HEK293T (cell line): ENCODE measurements at regions not wholly inside any gene's neighbourhood (a gene's known extent, or its start where the extent isn't known, plus 50 kb on each side); places are given as distances from the start of the nearest gene placed in this dataset.

ENCODE experiments used
- CTCF ChIA-PET: fragments of 350-600 bp; formaldehyde crosslinking; extraction: SDS; loops from one replicate; lab custom pipeline; 2021; ENCODE audit warnings: antibody characterized with exemption, inconsistent platforms; lab: Yijun Ruan, JAX
- POLR2A ChIA-PET: fragments of 350-600 bp; formaldehyde crosslinking; extraction: SDS; loops from one replicate; lab custom pipeline; 2020; ENCODE audit warnings: antibody characterized with exemption, inconsistent platforms; lab: Yijun Ruan, JAX
- DNase-seq: peaks from one replicate; pipeline ENCODE4 v3.0.0; 2012; ENCODE audit warnings: mixed read lengths; ENCODE audit errors: extremely low spot score
- ARNT ChIP-seq: fragments of 450-650 bp; IDR thresholded peaks from 2 replicates; pipeline ENCODE4 v1.6.1; 2017; ENCODE audit warnings: mild to moderate bottlenecking
- BHLHE40 ChIP-seq: fragments of 450-650 bp; IDR thresholded peaks from 2 replicates; pipeline ENCODE4 v1.6.1; 2016; ENCODE audit warnings: mild to moderate bottlenecking, moderate library complexity, borderline replicate concordance
- CTBP1 ChIP-seq: fragments of 450-650 bp; IDR thresholded peaks from 2 replicates; pipeline ENCODE4 v1.6.1; 2016; ENCODE audit warnings: borderline replicate concordance
- ELF4 ChIP-seq: fragments of 450-650 bp; IDR thresholded peaks from 2 replicates; pipeline ENCODE4 v1.6.1; 2017; ENCODE audit warnings: antibody characterized with exemption
- FOXA1 ChIP-seq: fragments of 450-650 bp; IDR thresholded peaks from 2 replicates; pipeline ENCODE4 v1.6.1; 2016; ENCODE audit warnings: mild to moderate bottlenecking
- FOXK2 ChIP-seq: fragments of 450-650 bp; IDR thresholded peaks from 2 replicates; pipeline ENCODE4 v1.6.1; 2016; ENCODE audit warnings: mild to moderate bottlenecking
- FOXM1 ChIP-seq: fragments of 450-650 bp; IDR thresholded peaks from 2 replicates; pipeline ENCODE4 v1.6.1; 2017; ENCODE audit warnings: mild to moderate bottlenecking, borderline replicate concordance
- HDGF ChIP-seq: fragments of 450-650 bp; IDR thresholded peaks from 2 replicates; pipeline ENCODE4 v1.6.1; 2017; ENCODE audit warnings: antibody characterized with exemption, borderline replicate concordance
- L3MBTL2 ChIP-seq: fragments of 450-650 bp; conservative IDR thresholded peaks from 2 replicates; pipeline ENCODE4 v1.6.1; 2016; ENCODE audit warnings: mild to moderate bottlenecking
- LEF1 ChIP-seq: fragments of 450-650 bp; IDR thresholded peaks from 2 replicates; pipeline ENCODE4 v1.6.1; 2017; ENCODE audit warnings: mild to moderate bottlenecking, borderline replicate concordance
- NFRKB ChIP-seq: fragments of 450-650 bp; IDR thresholded peaks from 2 replicates; pipeline ENCODE4 v1.6.1; 2016; ENCODE audit warnings: mild to moderate bottlenecking, moderate library complexity
- SP1 ChIP-seq: fragments of 450-650 bp; IDR thresholded peaks from 2 replicates; pipeline ENCODE4 v1.6.1; 2017
- SUZ12 ChIP-seq: fragments of 450-650 bp; IDR thresholded peaks from 2 replicates; pipeline ENCODE4 v1.6.1; 2016; ENCODE audit warnings: mild to moderate bottlenecking
- TARDBP ChIP-seq: fragments of 450-650 bp; IDR thresholded peaks from 2 replicates; pipeline ENCODE4 v1.6.1; 2016
- ZNF384 ChIP-seq: fragments of 450-650 bp; IDR thresholded peaks from 2 replicates; pipeline ENCODE4 v1.6.1; 2016
- TF ChIP-seq, protein P1 (sequence below): fragments of 450-650 bp; IDR thresholded peaks from 2 replicates; pipeline ENCODE4 v1.6.1; 2016

DNA sequence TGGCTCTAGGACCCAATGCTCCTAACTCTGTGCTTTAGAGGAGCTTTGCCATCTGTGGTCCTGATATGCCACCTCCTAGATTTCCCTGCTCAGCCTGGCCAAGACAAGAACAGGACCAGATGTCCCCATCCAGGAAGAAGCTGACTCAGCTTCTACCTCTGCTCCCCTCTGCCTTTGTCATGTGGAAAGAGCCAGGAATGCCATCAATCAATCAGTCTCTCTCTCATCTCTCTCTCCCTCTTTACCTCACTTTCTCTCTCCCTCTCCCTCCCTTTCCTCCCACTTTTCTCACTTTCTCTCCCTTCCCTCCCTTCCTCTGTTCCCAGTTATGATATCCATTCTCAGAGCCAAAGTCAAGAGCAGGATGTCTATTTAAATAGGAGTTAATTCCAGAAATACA is 892.5 kb upstream of the TMEM132C start:
- POLR2A ChIA-PET = no interaction called here
- DNase-seq = no peak
- CTCF ChIA-PET = no interaction called here
- TF ChIP-seq HDGF (no peak), L3MBTL2 (no peak), BHLHE40 (no peak), CTBP1 (no peak), SUZ12 (no peak), FOXK2 (no peak)
- TF ChIP-seq, protein P1, sequence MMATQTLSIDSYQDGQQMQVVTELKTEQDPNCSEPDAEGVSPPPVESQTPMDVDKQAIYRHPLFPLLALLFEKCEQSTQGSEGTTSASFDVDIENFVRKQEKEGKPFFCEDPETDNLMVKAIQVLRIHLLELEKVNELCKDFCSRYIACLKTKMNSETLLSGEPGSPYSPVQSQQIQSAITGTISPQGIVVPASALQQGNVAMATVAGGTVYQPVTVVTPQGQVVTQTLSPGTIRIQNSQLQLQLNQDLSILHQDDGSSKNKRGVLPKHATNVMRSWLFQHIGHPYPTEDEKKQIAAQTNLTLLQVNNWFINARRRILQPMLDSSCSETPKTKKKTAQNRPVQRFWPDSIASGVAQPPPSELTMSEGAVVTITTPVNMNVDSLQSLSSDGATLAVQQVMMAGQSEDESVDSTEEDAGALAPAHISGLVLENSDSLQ = no peak

DNA sequence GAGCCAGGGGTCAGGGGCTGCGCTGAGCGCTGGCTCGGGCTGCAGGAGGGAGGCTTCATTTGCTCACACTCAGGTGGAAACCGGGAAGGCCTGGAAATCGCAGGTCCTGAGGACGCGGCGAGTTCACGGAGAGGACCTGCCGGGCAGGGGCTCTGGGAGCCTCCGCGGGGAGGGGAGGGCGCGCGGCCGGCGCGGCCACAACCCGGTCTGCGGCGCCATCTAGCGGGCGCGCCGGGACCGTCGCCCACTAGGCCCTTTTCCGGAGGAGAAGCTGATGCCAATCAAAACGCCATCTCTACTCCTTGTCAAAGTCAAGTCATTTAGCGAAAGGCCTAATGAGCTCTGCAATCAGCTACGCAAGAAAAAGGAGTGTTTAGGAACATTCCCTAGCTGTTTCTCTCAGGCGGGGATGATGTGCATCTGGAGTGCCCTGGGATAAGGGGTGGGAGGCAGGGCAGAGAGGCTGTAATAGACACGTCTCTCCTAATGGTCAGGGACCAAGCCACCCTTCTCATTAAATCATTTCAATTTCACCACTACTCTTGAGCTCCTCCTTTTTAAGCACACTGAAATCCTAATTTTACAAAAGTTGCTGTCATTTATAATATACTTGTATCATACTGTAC is 885.8 kb upstream of the TMEM132C start:
- ChIA-PET CTCF (interaction anchor here (0.6 to 0.8 kb wide), 3 partner anchors 9 to 272 kb away, joined by 3 read pairs; no protein-coding TSS in a partner anchor), POLR2A (no interaction called here)
- peak; percentile 80 for DNase-seq
- TF ChIP-seq, protein P1 = peak; percentile 82
- TF ChIP-seq CTBP1 = no peak

DNA sequence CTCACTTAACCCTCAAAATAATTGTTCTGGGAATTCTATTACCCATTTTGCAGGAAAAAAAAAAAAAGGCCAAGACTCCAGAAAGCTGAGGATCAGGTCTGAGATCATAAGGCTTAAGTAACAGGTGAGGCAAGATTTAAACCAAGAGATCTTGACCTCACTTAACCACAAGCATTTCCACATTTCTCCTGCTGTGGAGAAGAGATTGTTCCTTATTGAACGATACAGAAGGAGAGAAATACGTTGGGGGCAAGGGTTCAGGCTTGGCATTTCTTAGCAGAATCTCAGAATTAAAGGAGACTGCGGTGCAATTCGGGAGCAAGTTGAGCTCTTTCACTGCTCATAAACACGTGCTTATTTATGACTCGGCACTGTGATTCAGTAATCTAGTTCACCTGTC is 885.3 kb upstream of the TMEM132C start:
- TF ChIP-seq FOXM1 (no peak), TARDBP (no peak), L3MBTL2 (no peak), ARNT (no peak), ZNF384 (no peak), NFRKB (no peak), BHLHE40 (no peak), SP1 (no peak), LEF1 (no peak), FOXA1 (no peak), ELF4 (no peak), FOXK2 (no peak), HDGF (no peak), SUZ12 (no peak), CTBP1 (no peak)
- TF ChIP-seq, protein P1 = no peak
- ChIA-PET CTCF (interaction anchor here (0.6 to 0.8 kb wide), 3 partner anchors 9 to 272 kb away, joined by 3 read pairs; no protein-coding TSS in a partner anchor), POLR2A (no interaction called here)
- no peak for DNase-seq

DNA sequence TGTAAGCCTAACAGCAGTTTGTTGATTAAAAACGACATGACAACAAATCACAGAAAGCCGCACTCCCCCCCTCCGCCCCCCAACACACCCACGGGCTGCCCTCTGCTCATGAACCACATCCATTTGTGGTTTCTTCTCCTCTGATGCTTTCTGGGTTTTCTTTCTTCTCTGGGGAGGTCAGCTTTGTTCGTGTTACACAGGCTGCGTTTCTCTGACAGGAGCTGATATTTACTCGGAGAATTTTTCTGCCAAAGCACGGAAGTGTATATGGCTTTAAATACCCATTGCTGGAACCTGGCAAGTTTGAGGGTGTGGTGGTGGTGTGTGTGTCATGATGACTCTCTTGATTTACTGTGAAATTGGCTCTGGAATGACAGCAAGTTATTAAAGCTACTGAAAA is 883.7 kb upstream of the TMEM132C start:
- ChIA-PET POLR2A (no interaction called here), CTCF (no interaction called here)
- DNase-seq = no peak
- TF ChIP-seq FOXM1 (no peak), CTBP1 (no peak), L3MBTL2 (no peak), SP1 (no peak), ZNF384 (no peak), TARDBP (no peak), FOXA1 (no peak), ELF4 (no peak), ARNT (no peak), FOXK2 (no peak), LEF1 (no peak), HDGF (no peak), NFRKB (no peak), BHLHE40 (no peak), SUZ12 (no peak)
- TF ChIP-seq, protein P1 = no peak

DNA sequence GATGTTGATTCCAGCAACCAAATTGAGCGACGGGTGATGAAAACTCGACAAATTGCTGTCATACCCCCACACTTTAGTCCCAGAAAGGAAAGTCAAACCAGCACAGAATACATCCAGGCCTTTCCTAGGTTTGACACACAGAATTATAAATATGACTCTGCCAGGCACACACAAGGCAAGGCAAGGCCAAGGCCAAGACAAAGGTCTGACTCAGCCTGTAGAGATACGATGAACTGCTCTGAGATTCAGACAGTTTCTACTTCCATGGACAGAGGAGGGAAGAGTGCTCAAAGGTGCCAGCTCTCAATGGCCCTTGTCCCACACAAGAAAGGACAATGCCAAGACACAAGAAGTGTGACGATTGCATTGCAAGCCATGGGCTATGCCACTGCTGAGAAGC is 880.2 kb upstream of the TMEM132C start:
- ChIA-PET CTCF (no interaction called here), POLR2A (no interaction called here)
- no peak for DNase-seq
- TF ChIP-seq ARNT (no peak), SUZ12 (no peak), HDGF (no peak), FOXA1 (no peak), FOXM1 (no peak), SP1 (no peak), BHLHE40 (no peak), L3MBTL2 (no peak), TARDBP (no peak), LEF1 (no peak), FOXK2 (no peak), ELF4 (no peak), CTBP1 (no peak), ZNF384 (no peak), NFRKB (no peak)
- TF ChIP-seq, protein P1 = no peak
